ENCODE measurements at regions not wholly inside any gene's neighbourhood (a gene's known extent, or its start where the extent isn't known, plus 50 kb on each side); places are given as distances from the start of the nearest gene placed in this dataset.

DNA sequence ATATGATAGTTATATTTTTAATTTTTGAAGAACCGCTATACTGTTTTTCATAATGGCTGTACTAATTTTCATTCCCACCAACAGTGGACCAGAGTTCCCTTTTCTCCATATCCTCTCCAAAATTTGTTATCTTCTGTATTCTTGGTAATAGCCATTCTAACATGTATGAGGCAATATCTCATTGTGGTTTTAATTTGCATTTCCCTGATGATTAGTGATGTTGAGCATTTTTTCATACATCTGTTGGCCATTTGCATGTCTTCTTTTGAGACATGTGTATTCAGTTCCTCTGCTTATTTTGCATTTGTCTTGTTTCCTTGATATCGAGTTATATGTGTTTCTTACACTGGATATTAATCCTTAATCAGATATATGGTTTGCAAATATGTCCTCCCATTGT, 770.8 kb upstream of the MBL2 start:
- TF ChIP-seq, protein P1, sequence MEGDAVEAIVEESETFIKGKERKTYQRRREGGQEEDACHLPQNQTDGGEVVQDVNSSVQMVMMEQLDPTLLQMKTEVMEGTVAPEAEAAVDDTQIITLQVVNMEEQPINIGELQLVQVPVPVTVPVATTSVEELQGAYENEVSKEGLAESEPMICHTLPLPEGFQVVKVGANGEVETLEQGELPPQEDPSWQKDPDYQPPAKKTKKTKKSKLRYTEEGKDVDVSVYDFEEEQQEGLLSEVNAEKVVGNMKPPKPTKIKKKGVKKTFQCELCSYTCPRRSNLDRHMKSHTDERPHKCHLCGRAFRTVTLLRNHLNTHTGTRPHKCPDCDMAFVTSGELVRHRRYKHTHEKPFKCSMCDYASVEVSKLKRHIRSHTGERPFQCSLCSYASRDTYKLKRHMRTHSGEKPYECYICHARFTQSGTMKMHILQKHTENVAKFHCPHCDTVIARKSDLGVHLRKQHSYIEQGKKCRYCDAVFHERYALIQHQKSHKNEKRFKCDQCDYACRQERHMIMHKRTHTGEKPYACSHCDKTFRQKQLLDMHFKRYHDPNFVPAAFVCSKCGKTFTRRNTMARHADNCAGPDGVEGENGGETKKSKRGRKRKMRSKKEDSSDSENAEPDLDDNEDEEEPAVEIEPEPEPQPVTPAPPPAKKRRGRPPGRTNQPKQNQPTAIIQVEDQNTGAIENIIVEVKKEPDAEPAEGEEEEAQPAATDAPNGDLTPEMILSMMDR (IDR thresholded peaks at IDR 0.05; ENCODE audit: insufficient read depth, low read depth, low read length), result no peak
- DNase-seq (ENCODE audit: low read depth), result no peak
- ChIA-PET CTCF (no interaction called here), POLR2A (no interaction called here)
- Histone ChIP-seq H3K27me3 (ENCODE audit: control insufficient read depth, insufficient read depth, low read length) (no peaks in the 10 kb centered on the region), H3K36me3 (ENCODE audit: control insufficient read depth, insufficient read depth, low read length) (no peaks in the 10 kb centered on the region), H3K4me3 (ENCODE audit: low read depth, low read length) (no peak overlapping the region)

DNA sequence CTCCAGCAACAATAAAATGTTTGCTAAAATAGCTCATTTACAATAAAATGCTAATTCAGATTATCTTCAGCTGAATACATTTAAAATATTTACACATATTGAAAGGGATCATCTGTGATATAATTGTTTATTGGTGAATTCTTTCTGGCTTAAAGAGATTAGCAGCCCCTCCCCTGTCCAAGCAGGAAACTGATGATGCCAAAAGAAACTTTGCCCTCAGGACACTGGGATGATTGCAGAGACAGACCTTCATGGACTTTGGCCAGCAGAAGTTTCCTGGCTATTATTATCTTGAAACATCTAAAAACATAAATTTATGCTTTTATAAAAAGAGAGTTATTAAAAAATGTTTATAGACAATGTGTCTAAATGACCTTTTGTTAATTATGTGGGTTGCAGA, 764.9 kb upstream of the MBL2 start:
- H3K36me3 ChIP-seq (ENCODE audit: control insufficient read depth, insufficient read depth, low read length), result no peaks in the 10 kb centered on the region
- H3K4me3 ChIP-seq (ENCODE audit: low read depth, low read length), result no peak overlapping the region
- H3K27me3 ChIP-seq (ENCODE audit: control insufficient read depth, insufficient read depth, low read length), result no peaks in the 10 kb centered on the region
- no peak for DNase-seq (ENCODE audit: low read depth)
- ChIA-PET CTCF (no interaction called here), POLR2A (no interaction called here)
- TF ChIP-seq, protein P1 (IDR thresholded peaks at IDR 0.05; ENCODE audit: insufficient read depth, low read depth, low read length), result no peak

DNA sequence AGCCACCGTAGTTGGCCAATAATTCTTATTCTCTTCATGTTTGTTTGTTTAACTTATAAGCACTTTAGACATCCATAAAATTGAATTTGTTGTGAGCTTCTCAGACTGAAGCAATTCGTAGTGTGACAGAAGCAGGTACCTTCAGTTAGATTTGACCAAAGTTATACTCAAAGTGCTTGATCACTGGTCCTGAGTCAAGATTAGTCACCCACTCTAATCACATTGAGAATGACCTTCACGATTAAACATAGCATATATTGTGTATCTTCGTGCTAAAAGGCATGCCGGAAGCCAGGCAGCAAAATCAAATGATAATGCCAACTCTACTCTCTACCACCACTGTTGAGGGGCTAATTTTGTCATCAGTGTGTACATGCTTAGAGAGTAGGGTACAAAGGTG, 763.7 kb upstream of the MBL2 start:
- DNase-seq (ENCODE audit: low read depth), result no peak
- ChIA-PET CTCF (no interaction called here), POLR2A (no interaction called here)
- TF ChIP-seq, protein P1 (IDR thresholded peaks at IDR 0.05; ENCODE audit: insufficient read depth, low read depth, low read length), result no peak
- Histone ChIP-seq H3K36me3 (ENCODE audit: control insufficient read depth, insufficient read depth, low read length) (no peaks in the 10 kb centered on the region), H3K4me3 (ENCODE audit: low read depth, low read length) (no peak overlapping the region), H3K27me3 (ENCODE audit: control insufficient read depth, insufficient read depth, low read length) (no peaks in the 10 kb centered on the region)

DNA sequence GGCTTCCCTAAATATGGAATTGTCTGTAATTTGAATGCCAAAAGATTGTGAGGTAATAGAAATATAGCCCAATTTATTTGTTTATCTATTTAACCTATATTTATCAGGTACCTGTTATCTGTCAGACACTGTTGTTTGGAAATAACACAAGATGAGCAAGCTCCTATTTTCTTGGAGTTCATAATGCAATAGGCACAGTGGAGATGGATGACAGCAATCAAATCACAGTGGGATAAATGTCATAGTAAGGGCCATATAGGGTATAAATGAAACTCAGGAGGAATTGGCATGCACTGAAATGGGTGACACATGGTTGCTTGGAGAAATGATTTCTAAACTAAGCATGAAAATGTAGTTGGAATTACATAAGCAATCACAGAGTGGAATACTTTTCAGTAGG, 761.8 kb upstream of the MBL2 start:
- TF ChIP-seq, protein P1 (IDR thresholded peaks at IDR 0.05; ENCODE audit: insufficient read depth, low read depth, low read length), result no peak

DNA sequence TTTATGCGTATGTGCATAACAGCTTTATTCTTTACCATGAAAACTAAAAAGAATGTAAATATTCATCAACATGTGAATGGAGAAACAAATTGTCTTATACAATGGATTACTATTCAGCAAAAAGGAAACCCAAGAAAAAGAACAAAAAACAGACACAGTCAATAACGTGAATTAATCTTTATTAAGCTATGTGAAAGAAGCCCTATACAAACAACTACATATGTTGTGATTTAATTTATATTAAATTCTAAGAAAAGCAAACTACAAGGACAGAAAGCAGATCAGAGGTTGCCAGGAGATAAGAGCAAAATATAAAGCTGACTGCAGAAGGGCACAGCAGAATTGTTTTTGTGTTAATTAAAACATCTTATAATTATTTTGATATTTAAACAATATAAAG, 756.4 kb upstream of the MBL2 start:
- H3K36me3 ChIP-seq (ENCODE audit: control insufficient read depth, insufficient read depth, low read length), result no peaks in the 10 kb centered on the region
- DNase-seq (ENCODE audit: low read depth), result no peak
- no peaks in the 10 kb centered on the region for H3K27me3 ChIP-seq (ENCODE audit: control insufficient read depth, insufficient read depth, low read length)
- ChIA-PET CTCF (no interaction called here), POLR2A (no interaction called here)
- no peak overlapping the region for H3K4me3 ChIP-seq (ENCODE audit: low read depth, low read length)
- TF ChIP-seq, protein P1 (IDR thresholded peaks at IDR 0.05; ENCODE audit: insufficient read depth, low read depth, low read length), result no peak

More for the DNA sequence above, 761.8 kb upstream of the MBL2 start:
- Histone ChIP-seq H3K27me3 (ENCODE audit: control insufficient read depth, insufficient read depth, low read length) (no peaks in the 10 kb centered on the region), H3K4me3 (ENCODE audit: low read depth, low read length) (no peak overlapping the region), H3K36me3 (ENCODE audit: control insufficient read depth, insufficient read depth, low read length) (no peaks in the 10 kb centered on the region)
- ChIA-PET POLR2A (no interaction called here), CTCF (no interaction called here)
- DNase-seq (ENCODE audit: low read depth), result no peak
